ENCODE measurements at regions not wholly inside any gene's neighbourhood (a gene's known extent, or its start where the extent isn't known, plus 50 kb on each side); places are given as distances from the start of the nearest gene placed in this dataset.
"Not testable (repeated sequence)": the region's sequence is repeated elsewhere in the genome, so short reads cannot be mapped to it uniquely, and the experiment has no call there.

DNA sequence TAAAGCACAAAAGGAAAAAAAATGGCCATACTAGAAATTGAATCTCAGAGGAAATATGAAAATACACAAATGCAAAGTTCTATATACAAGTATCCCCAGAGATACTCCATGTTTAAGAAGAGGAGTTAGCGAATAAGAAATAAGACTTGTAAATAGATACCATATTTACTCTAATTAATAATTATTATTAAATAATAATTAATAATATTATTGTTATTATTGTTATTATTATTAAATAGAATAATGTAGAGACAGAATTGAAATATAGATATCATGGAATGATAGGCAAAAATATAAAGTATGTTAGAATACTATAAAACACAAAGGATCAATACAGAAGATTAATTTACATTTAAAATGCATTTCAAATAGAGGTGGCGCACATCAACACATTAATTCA lies 1047.5 kb upstream of the MIR17HG start:
- no peak for DNase-seq

- DNase-seq, result no peak
Observed at GRCh38 chr13:90302107-90302506, 1045.4 kb upstream of the MIR17HG start.

- DNase-seq, result no peak
Observed at GRCh38 chr13:90305796-90306195, 1041.7 kb upstream of the MIR17HG start.

- no peak for DNase-seq
Observed at GRCh38 chr13:90307136-90307535, 1040.4 kb upstream of the MIR17HG start.

DNA sequence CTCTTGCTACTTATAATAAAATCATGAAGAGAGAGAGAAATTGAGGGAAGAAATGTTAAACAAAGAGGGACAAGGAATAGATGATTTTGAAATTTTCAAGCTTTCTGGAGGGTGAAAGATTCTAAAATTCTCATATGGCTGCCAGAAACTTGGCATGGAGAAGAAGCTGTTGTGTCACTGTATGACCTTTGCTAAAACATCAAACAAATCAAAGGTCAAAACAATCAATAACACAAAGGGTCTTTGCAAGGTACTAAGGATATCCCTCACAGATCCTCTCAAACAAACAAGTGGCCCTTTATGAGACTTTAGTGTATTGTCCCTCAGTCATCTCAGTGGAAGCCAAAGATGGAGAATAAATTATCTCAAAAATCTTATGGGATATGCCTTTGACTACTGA lies 1039.2 kb upstream of the MIR17HG start:
- no peak for DNase-seq

DNA sequence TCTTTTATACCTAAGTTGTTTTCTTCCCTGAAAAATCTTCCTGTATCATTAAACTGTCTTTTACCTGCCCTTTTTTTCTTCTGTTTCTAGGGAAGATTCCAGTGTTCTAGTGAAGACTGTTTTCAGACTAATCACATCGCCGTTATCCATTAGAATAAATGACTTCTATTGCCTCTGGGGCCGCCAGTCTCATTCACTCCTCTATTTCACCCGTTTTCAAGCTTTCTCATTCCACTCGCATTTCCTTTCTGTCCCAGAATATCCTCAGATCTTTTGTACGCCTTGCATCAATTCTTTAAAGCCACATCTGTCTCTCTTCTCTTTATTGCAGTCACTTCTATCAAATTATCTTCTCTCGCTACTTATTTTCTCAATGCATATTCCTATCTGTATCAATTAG lies 1035.6 kb upstream of the MIR17HG start:
- no peak for DNase-seq

DNA sequence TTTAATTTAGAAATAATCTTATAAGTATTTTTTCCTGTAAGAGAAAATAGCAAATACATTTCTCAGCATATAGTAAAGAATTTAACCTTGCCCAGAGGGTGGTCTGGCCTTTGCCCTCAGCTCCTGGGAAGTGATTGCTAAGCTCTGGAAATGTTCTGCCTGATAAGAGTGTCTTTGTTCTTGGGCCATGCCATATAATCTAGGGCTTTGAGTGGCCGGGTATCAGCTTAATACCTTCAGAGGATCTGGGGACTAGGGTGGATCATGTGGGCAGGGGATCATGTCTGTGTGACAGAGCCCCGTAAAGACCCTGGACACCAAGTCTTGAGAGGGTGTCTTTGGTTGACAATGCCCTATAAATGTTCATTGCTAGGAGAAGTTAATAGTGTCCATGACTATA lies 1032.4 kb upstream of the MIR17HG start:
- DNase-seq, result no peak

GRCh38 chr13:90320664-90321063 lies 1026.8 kb upstream of the MIR17HG start:
- no peak for DNase-seq

- DNase-seq, result no peak
Observed at GRCh38 chr13:90321281-90321931, 1026.1 kb upstream of the MIR17HG start.

- DNase-seq, result no peak
Observed at GRCh38 chr13:90329641-90330040, 1017.8 kb upstream of the MIR17HG start.

DNA sequence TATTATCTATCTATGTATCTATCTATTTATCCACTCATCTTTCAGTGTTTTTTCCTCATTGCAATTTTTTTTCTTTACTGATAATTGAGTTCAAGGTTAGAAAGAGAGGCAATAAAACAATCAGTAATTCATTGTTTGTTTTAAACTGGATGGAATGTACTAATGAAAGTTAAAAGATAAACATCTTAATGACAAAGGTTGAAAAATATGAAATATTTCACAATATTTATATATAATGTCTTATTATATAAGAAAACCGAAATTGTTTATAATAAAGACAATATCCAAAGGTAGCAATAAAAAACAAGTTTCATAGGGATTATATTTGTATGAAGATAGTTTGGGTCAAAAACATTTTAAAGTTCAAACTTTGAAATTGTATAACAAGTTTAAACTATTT lies 1015.5 kb upstream of the MIR17HG start:
- DNase-seq, result no peak

DNA sequence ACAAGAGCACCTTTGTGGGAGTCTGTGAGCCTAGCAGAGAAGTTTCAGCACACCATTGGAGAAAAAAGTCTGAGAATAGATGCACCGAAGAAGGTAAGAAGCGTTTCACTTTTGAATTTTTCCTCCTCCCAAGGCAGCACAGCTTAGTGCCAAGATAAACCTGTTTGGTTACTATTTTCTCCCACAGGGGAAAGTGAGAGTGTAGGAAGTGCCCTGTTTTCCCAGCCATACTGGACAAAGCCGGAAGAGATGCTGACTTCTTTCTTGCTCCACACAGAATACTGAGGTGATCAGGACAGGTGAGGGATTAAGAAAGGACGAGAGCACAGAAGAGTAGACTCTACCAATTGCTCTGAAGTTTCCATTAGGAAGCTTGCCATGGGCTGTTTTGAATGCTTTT lies 1011.0 kb upstream of the MIR17HG start:
- no peak for DNase-seq

DNA sequence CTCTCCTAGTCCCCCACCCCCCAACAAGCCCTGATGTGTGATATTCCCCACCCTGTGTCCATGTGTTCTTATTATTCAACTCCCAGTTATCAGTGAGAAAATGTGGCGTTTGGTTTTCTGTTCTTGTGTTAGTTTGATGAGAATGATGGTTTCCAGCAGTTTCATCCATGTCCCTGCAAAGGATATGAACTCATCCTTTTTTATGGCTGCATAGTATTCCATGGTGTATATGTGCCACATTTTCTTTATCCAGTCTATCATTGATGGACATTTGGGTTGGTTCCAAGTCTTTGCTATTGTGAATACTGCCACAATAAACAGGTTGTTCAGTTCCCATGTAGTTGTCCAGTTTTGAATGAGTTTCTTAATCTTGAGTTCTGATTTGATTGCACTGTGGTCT lies 1006.1 kb upstream of the MIR17HG start:
- not testable (repeated sequence) for DNase-seq

DNA sequence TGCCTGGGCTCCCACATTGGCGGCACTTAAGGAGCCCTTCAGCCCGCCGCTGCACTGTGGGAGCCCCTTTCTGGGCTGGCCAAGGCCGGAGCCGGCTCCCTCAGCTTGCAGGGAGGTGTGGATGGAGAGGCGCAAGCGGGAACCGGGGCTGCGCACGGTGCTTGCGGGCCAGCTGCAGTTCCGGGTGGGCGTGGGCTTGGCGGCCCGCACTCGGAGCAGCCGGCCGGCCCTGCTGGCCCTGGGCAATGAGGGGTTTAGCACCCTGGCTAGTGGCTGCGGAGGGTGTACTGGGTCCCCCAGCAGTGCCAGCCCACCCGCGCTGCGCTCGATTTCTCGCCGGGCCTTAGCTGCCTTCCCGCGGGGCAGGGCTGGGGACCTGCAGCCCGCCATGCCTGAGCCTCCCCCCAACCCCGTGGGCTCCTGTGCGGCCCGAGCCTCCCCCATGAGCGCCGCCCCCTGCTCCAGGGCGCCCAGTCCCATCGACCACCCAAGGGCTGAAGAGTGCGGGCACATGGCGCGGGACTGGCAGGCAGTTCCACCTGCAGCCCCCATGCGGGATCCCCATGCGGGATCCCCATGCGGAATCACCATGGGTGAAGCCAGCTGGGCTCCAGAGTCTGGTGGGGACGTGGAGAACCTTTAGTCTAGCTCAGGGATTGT lies 998.9 kb upstream of the MIR17HG start:
- not testable (repeated sequence) for DNase-seq

DNA sequence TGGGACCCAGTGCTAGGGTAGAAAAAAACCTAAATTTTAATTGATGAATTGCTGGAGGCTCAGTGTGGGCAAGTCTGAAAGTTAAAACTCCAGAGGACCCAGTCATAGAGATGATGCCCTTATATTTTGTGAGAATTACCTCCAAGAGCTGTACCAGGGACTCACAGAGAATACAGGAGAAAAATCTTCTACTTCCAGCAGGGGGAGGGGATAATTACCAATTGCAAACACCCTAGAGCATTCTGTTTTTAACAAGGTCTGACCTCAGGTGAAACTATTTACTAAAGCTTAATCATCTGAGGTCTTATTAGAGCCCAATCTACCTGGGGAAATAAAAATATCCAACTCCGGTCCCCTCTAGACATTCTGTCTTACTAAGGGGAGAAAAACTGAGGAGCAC lies 994.7 kb upstream of the MIR17HG start:
- no peak for DNase-seq

- no peak for DNase-seq
Observed at GRCh38 chr13:90355162-90355751, 992.2 kb upstream of the MIR17HG start.

GRCh38 chr13:90360785-90361184 lies 986.7 kb upstream of the MIR17HG start:
- DNase-seq, result no peak

GRCh38 chr13:90362707-90363106 lies 984.8 kb upstream of the MIR17HG start:
- DNase-seq, result no peak

GRCh38 chr13:90365130-90365529 lies 982.4 kb upstream of the MIR17HG start:
- no peak for DNase-seq

DNA sequence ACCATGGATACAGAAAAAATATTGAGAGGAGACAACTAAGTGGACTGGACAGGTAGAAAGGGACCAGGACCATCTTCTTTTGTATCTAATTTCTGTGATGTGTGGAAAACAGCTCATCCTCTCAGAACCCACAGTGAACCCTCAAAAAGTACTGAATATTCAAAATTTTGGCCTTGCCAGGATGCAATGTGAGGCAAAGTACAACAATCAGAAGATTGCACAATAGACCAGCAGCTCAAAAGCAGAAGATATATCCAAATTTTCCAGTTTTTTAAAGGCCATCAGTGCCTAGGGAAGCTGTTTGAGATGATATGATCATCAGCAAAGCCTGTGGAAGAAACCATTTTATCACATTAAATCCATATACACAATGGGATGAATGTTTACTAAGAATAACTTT lies 973.3 kb upstream of the MIR17HG start:
- DNase-seq, result no peak

DNA sequence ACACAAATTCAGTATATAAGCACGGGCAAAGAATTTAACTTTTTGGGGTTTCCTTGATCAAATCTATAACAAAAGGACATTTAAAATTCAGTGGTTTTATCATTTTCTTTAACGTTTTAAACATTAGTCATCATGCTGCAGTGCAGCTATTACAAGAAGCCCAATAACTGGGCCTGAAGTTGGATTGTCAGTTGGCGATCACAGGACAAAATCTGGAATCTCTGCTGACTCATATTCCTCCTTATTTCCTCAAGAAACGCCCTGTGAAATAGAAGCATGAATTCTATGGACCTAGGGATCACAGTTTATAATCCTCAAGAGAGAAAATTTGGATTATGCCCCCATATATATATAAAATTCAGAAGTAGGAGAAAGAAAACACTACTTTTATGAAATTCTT lies 971.6 kb upstream of the MIR17HG start:
- no peak for DNase-seq

- no peak for DNase-seq
Observed at GRCh38 chr13:90382425-90382824, 965.1 kb upstream of the MIR17HG start.

- DNase-seq, result no peak
Observed at GRCh38 chr13:90385781-90386489, 961.6 kb upstream of the MIR17HG start.

All from hypothalamus (tissue), 51 donors.